Transverse colon (tissue), 4 donors: ENCODE measurements at regions not wholly inside any gene's neighbourhood (a gene's known extent, or its start where the extent isn't known, plus 50 kb on each side); places are given as distances from the start of the nearest gene placed in this dataset.

ENCODE experiments used
- DNase-seq: peaks from one replicate; pipeline ENCODE4 v3.0.0-alpha.2; 2019
- H3K27ac ChIP-seq, 4 donors: fragments of 200-600 bp; sonication (generic); 2 replicates each; pipeline ENCODE4 v1.5.1; 2016 to 2018; ENCODE audit warnings: inconsistent platforms in 4 of 4
- H3K27me3 ChIP-seq: fragments of 200-600 bp; sonication (generic); 2 replicates; pipeline ENCODE4 v1.5.1; 2017; ENCODE audit warnings: inconsistent platforms
- H3K36me3 ChIP-seq, 4 donors: fragments of 200-600 bp; sonication (generic); 2 replicates each; pipeline ENCODE4 v1.5.1; 2017 to 2019; ENCODE audit warnings: inconsistent platforms in 4 of 4
- H3K4me1 ChIP-seq, 4 donors: fragments of 200-600 bp; sonication (generic); 2 replicates each; pipeline ENCODE4 v1.5.1; 2017 to 2020; ENCODE audit warnings: inconsistent platforms in 4 of 4
- H3K4me3 ChIP-seq, 4 donors: fragments of 200-600 bp; sonication (generic); 1 replicate in 1 of 4; 2 replicates in 3 of 4; pipeline versions ENCODE4 v1.5.1 to v1.6.1; 2017 to 2019; ENCODE audit warnings: inconsistent platforms in 4 of 4
- H3K9me3 ChIP-seq, 2 donors: fragments of 200-600 bp; sonication (generic); 2 replicates each; pipeline ENCODE4 v1.5.1; 2017 to 2019; ENCODE audit warnings: inconsistent platforms in 2 of 2
- CTCF ChIP-seq, 5 experiments: fragments of 200-600 bp in 3 of 5; fragments of 450-650 bp in 2 of 5; sonication (generic) in 3 of 5; IDR thresholded peaks; 1 replicate in 2 of 5; 2 replicates in 3 of 5; pipeline ENCODE4 v1.5.1; 2016 to 2017; ENCODE audit warnings: antibody characterized with exemption in 5 of 5, inconsistent platforms in 3 of 5, mild to moderate bottlenecking in 2 of 5, moderate library complexity in 1 of 5
- EP300 ChIP-seq: sonication (generic); formaldehyde crosslinking; IDR thresholded peaks from one replicate; pipeline ENCODE4 v1.6.1; 2017; ENCODE audit warnings: antibody characterized with exemption, low read depth
- POLR2A ChIP-seq: fragments of 450-650 bp; IDR thresholded peaks from one replicate; pipeline ENCODE4 v1.6.1; 2016; ENCODE audit warnings: antibody characterized with exemption, mild to moderate bottlenecking, moderate library complexity
- POLR2AphosphoS5 ChIP-seq, 3 donors: sonication (generic); formaldehyde crosslinking; IDR thresholded peaks; one replicate each; pipeline ENCODE4 v1.6.1; 2016; ENCODE audit warnings: antibody characterized with exemption in 3 of 3
- WGBS, 2 donors: methylation state at CpG; one replicate each; pipeline ENCODE4 v1.1.5; 2018; ENCODE audit warnings: low coverage in 1 of 2; 5-methylcytosine and 5-hydroxymethylcytosine counted together
- in situ Hi-C, 4 donors: fragments of 200-750 bp; cut with MboI; loops; one replicate each; pipeline versions ENCODE4 v1.15.0 to v1.15.1; 2017; ENCODE audit warnings: low sequenced_read_pairs in 3 of 4, low pct_ligation_motif_present in 1 of 4, low pct_unique_long_range_greater_than_20kb in 1 of 4
- intact Hi-C: fragments of 100-400 bp; cut with DNase I; formaldehyde crosslinking; loops from one replicate; pipeline ENCODE4 v1.15.1; 2023; ENCODE audit warnings: low total_unique reads

GRCh38 chr11:127506647-127507046, 506.1 kb upstream of the KIRREL3 start:
- DNase-seq = no peak
- no peaks in the 10 kb centered on the region for H3K27me3 ChIP-seq
- intact Hi-C loops = no loop called here
- TF ChIP-seq EP300 (no peak), CTCF (IDR thresholded peaks at IDR 0.05) (no peak), POLR2AphosphoS5 (IDR thresholded peaks at IDR 0.05) (no peak), POLR2A (no peak)
- no peak overlapping the region for H3K4me3 ChIP-seq
- H3K36me3 ChIP-seq = no peaks in the 10 kb centered on the region
- H3K4me1 ChIP-seq = peaks cover 0 to 3% (median 0%) of the 10 kb centered on the region in 4 donors
- no peaks in the 10 kb centered on the region for H3K9me3 ChIP-seq
- H3K27ac ChIP-seq = no peak overlapping the region
- in situ Hi-C loops = no loop called here

DNA sequence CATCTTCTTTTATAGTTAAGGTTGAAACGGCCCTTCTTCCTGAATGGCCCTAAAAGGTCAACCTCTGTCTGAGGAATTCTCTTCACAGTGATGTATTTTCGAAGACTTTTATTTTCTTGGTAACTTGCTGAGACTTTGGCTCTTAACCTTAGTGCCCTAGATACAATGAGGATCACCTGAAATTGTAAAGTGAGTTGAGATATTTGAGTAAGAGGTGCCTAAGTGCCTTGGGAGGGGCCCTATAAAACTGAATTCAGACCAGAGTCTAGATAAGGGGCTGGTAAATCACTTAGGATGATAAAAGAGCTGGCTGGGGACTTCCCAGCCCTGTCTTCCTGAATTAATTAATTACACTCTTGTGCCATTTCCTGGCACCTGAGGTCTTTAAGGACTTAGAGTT, 505.6 kb upstream of the KIRREL3 start:
- Histone ChIP-seq H3K27ac (no peak overlapping the region), H3K36me3 (no peaks in the 10 kb centered on the region), H3K4me1 (peaks cover 0 to 3% (median 0%) of the 10 kb centered on the region in 4 donors), H3K4me3 (no peak overlapping the region), H3K9me3 (no peaks in the 10 kb centered on the region), H3K27me3 (no peaks in the 10 kb centered on the region)
- 30 to 31% methylated on average over 2 of the region's 2 CpGs for WGBS, 2 donors
- in situ Hi-C loops (no loop called here), intact Hi-C loops (no loop called here)
- no peak for TF ChIP-seq POLR2AphosphoS5 (IDR thresholded peaks at IDR 0.05)
- no peak for TF ChIP-seq CTCF (IDR thresholded peaks at IDR 0.05)
- no peak for TF ChIP-seq EP300
- TF ChIP-seq POLR2A = no peak
- DNase-seq = no peak

GRCh38 chr11:127496165-127496564, 495.6 kb upstream of the KIRREL3 start:
- no peak for TF ChIP-seq CTCF (IDR thresholded peaks at IDR 0.05)
- TF ChIP-seq POLR2A = no peak
- TF ChIP-seq EP300 = no peak
- TF ChIP-seq POLR2AphosphoS5 (IDR thresholded peaks at IDR 0.05) = no peak
- WGBS, 2 donors = 82 to 89% methylated on average over 1 to 7 of the region's 7 CpGs
- Histone ChIP-seq H3K27ac (no peak overlapping the region), H3K4me3 (no peak overlapping the region), H3K4me1 (no peaks in the 10 kb centered on the region), H3K27me3 (no peaks in the 10 kb centered on the region), H3K36me3 (no peaks in the 10 kb centered on the region), H3K9me3 (peaks cover 3 to 10% of the 10 kb centered on the region in 2 donors)
- in situ Hi-C loops = no loop called here
- intact Hi-C loops = no loop called here
- no peak for DNase-seq

DNA sequence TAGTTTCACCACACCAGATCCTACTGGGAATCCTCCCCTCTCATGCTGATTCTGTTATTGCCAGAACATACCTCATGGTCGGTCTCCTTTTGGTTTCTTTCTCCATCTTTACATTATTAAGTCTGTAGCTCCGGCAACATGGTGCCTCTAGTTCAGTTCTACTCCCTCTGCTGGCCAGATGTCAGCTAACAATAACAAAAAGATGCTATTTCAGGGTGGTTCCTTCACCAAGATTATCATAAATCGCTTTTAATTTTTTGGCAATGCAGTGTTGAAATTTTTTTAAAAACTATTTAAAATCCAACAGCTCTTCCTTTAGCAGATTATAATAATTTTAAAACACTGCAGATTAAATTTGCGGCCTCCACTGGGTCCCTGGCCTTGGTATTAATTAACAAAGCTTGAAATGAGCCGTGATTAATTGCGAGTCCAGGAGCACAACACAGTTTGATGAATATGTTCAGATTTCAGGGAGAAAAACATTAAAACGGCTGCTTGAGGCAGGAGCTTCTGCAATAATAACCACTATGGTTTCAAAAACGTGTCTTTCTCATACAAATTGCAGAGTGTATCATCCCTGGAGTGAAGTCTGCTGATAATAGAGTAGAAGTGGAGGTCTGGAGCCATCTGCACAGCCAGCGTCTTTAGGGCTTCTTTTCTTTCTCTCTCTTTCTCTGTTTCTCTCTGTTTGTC, 492.9 kb upstream of the KIRREL3 start:
- TF ChIP-seq EP300 (no peak), CTCF (IDR thresholded peaks at IDR 0.05) (peak in 3 of 5 experiments; percentile 14 to 20 (median 16))
- H3K36me3 ChIP-seq = no peaks in the 10 kb centered on the region
- no peaks in the 10 kb centered on the region for H3K4me1 ChIP-seq
- WGBS, 2 donors = 61 to 62% methylated on average over 9 of the region's 9 CpGs
- no peak overlapping the region for H3K4me3 ChIP-seq
- H3K9me3 ChIP-seq = peaks cover 3 to 10% of the 10 kb centered on the region in 2 donors
- no peaks in the 10 kb centered on the region for H3K27me3 ChIP-seq
- H3K27ac ChIP-seq = no peak overlapping the region
- intact Hi-C loops = no loop called here
- DNase-seq = no peak
- in situ Hi-C loops = no loop called here
